Hepatocyte (in vitro differentiated cells): ENCODE measurements at regions not wholly inside any gene's neighbourhood (a gene's known extent, or its start where the extent isn't known, plus 50 kb on each side); places are given as distances from the start of the nearest gene placed in this dataset.

Experiments used
- CTCF ChIP-seq: fragments of 200-600 bp; sonication (generic); IDR thresholded peaks from 2 replicates; pipeline ENCODE4 v1.5.1; 2016; ENCODE audit warnings: antibody characterized with exemption, mild to moderate bottlenecking; ENCODE audit not compliant: poor library complexity
- EZH2 ChIP-seq: fragments of 200-600 bp; sonication (generic); IDR thresholded peaks from 2 replicates; pipeline ENCODE4 v1.6.1; 2016; ENCODE audit warnings: antibody characterized with exemption, mild to moderate bottlenecking, borderline replicate concordance
- EZH2phosphoT487 ChIP-seq: fragments of 200-600 bp; sonication (generic); IDR thresholded peaks from one replicate; pipeline ENCODE4 v1.6.1; 2018; ENCODE audit warnings: antibody characterized with exemption, mild to moderate bottlenecking, low read depth, moderate library complexity; ENCODE audit not compliant: unreplicated experiment, severe bottlenecking

GRCh38 chr18:22470248-22471235, 52.8 kb upstream of the CTAGE1 start:
- no peak for TF ChIP-seq CTCF
- no peak for TF ChIP-seq EZH2phosphoT487
- TF ChIP-seq EZH2: no peak
